ENCODE measurements at regions not wholly inside any gene's neighbourhood (a gene's known extent, or its start where the extent isn't known, plus 50 kb on each side); places are given as distances from the start of the nearest gene placed in this dataset.

- intact Hi-C loops (cut with DNase I) = no loop called here
- 82 to 91% (median 86%) methylated on average over 8 of the region's 8 CpGs for WGBS, 4 donors
These were observed 248.1 kb upstream of the RAB4A start for GRCh38 chr1:229022595-229023333.

GRCh38 chr1:229023651-229024300 is 247.1 kb upstream of the RAB4A start:
- no peak for TF ChIP-seq CTCF (IDR thresholded peaks at IDR 0.05)
- no peak for TF ChIP-seq POLR2A (IDR thresholded peaks at IDR 0.05)
- Histone ChIP-seq H3K36me3 (replicated peaks in 1 of 2) (no peaks in the 10 kb centered on the region), H3K4me1 (replicated peaks in 1 of 2) (peaks cover 9 to 13% of the 10 kb centered on the region in 2 donors), H3K27ac (no peak overlapping the region), H3K9me3 (replicated peaks in 1 of 3) (no peaks in the 10 kb centered on the region), H3K27me3 (no peaks in the 10 kb centered on the region), H3K4me3 (no peak overlapping the region)
- WGBS, 4 donors = 63 to 72% (median 66%) methylated on average over 8 to 11 of the region's 11 CpGs
- intact Hi-C loops (cut with DNase I) = no loop called here
- peak; percentile 35 to 69 (median 56) for DNase-seq

More at GRCh38 chr1:229022595-229023333, 248.1 kb upstream of the RAB4A start:
- Histone ChIP-seq H3K27me3 (no peaks in the 10 kb centered on the region), H3K9me3 (replicated peaks in 1 of 3) (no peaks in the 10 kb centered on the region), H3K4me3 (no peak overlapping the region), H3K36me3 (replicated peaks in 1 of 2) (no peaks in the 10 kb centered on the region), H3K4me1 (replicated peaks in 1 of 2) (peaks cover 9 to 13% of the 10 kb centered on the region in 2 donors), H3K27ac (no peak overlapping the region)
- DNase-seq = no peak
- TF ChIP-seq POLR2A (IDR thresholded peaks at IDR 0.05) = no peak
- no peak for TF ChIP-seq CTCF (IDR thresholded peaks at IDR 0.05)

- no peak for TF ChIP-seq POLR2A (IDR thresholded peaks at IDR 0.05)
- TF ChIP-seq CTCF (IDR thresholded peaks at IDR 0.05) = no peak
- Histone ChIP-seq H3K36me3 (replicated peaks in 1 of 2) (no peaks in the 10 kb centered on the region), H3K4me3 (no peak overlapping the region), H3K4me1 (replicated peaks in 1 of 2) (peaks cover 9 to 13% of the 10 kb centered on the region in 2 donors), H3K9me3 (replicated peaks in 1 of 3) (no peaks in the 10 kb centered on the region), H3K27ac (peak overlapping the region in 1 of 5 donors; percentile 17), H3K27me3 (no peaks in the 10 kb centered on the region)
- DNase-seq = peak; percentile 82 to 96 (median 91)
- 64 to 72% (median 69%) methylated on average over 6 to 13 of the region's 13 CpGs for WGBS, 4 donors
- intact Hi-C loops (cut with DNase I) = no loop called here
These were observed 246.3 kb upstream of the RAB4A start for GRCh38 chr1:229024528-229025130.

- intact Hi-C loops (cut with DNase I) = no loop called here
- H3K36me3 ChIP-seq (replicated peaks in 1 of 2) = no peaks in the 10 kb centered on the region
- H3K4me1 ChIP-seq (replicated peaks in 1 of 2) = peaks cover 9 to 13% of the 10 kb centered on the region in 2 donors
- TF ChIP-seq CTCF (IDR thresholded peaks at IDR 0.05) (no peak), POLR2A (IDR thresholded peaks at IDR 0.05) (no peak)
- 87 to 100% (median 92%) methylated on average over 2 of the region's 2 CpGs for WGBS, 4 donors
- H3K27ac ChIP-seq = no peak overlapping the region
- no peak overlapping the region for H3K4me3 ChIP-seq
- H3K27me3 ChIP-seq = no peaks in the 10 kb centered on the region
- no peak for DNase-seq
- H3K9me3 ChIP-seq (replicated peaks in 1 of 3) = no peaks in the 10 kb centered on the region
These were observed 245.3 kb upstream of the RAB4A start for GRCh38 chr1:229025576-229025975.
